ENCODE measurements at regions not wholly inside any gene's neighbourhood (a gene's known extent, or its start where the extent isn't known, plus 50 kb on each side); places are given as distances from the start of the nearest gene placed in this dataset.
A peak's percentile ranks its signal among the peaks of the same experiment; 100 is the strongest.

GRCh38 chr1:8120693-8121260 lies 94.7 kb upstream of the ERRFI1 start (continued):
- TF ChIP-seq, protein P1, sequence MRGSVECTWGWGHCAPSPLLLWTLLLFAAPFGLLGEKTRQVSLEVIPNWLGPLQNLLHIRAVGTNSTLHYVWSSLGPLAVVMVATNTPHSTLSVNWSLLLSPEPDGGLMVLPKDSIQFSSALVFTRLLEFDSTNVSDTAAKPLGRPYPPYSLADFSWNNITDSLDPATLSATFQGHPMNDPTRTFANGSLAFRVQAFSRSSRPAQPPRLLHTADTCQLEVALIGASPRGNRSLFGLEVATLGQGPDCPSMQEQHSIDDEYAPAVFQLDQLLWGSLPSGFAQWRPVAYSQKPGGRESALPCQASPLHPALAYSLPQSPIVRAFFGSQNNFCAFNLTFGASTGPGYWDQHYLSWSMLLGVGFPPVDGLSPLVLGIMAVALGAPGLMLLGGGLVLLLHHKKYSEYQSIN (CRISPR knock-in tag; IDR thresholded peaks at IDR 0.05; ENCODE audit: borderline replicate concordance): no peak
- TF ChIP-seq ZNF597 (CRISPR knock-in tag; IDR thresholded peaks at IDR 0.05): no peak
- peak; percentile 91 for TF ChIP-seq TEAD3 (CRISPR knock-in tag; optimal IDR thresholded peaks at IDR 0.05; ENCODE audit: borderline replicate concordance)
- no peak; the same call in 1 of the 2 replicates for TF ChIP-seq MTA1 (CRISPR knock-in tag; IDR thresholded peaks at IDR 0.05; ENCODE audit: borderline replicate concordance)
- TF ChIP-seq, protein P2, sequence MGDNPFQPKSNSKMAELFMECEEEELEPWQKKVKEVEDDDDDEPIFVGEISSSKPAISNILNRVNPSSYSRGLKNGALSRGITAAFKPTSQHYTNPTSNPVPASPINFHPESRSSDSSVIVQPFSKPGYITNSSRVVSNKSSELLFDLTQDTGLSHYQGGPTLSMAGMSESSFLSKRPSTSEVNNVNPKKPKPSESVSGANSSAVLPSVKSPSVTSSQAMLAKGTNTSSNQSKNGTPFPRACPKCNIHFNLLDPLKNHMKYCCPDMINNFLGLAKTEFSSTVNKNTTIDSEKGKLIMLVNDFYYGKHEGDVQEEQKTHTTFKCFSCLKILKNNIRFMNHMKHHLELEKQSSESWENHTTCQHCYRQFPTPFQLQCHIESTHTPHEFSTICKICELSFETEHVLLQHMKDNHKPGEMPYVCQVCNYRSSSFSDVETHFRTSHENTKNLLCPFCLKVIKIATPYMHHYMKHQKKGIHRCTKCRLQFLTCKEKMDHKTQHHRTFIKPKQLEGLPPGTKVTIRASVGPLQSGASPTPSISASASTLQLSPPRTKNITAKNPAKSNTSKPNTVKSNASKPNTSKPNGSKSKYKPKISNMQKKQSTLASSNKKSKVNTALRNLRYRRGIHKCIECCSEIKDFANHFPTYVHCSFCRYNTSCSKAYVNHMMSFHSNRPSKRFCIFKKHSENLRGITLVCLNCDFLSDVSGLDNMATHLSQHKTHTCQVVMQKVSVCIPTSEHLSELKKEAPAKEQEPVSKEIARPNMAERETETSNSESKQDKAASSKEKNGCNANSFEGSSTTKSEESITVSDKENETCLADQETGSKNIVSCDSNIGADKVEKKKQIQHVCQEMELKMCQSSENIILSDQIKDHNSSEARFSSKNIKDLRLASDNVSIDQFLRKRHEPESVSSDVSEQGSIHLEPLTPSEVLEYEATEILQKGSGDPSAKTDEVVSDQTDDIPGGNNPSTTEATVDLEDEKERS (CRISPR knock-in tag; IDR thresholded peaks at IDR 0.05): peak; percentile 79; the same call in 1 of the 2 replicates
- 0 out of 2 replicates have a peak, but pooled peaks have one; percentile 53 for TF ChIP-seq ETV6 (CRISPR knock-in tag; conservative IDR thresholded peaks at IDR 0.05)
- TF ChIP-seq NFRKB (IDR thresholded peaks at IDR 0.05): no peak
- no peak for TF ChIP-seq NFE2L2 (IDR thresholded peaks at IDR 0.05; ENCODE audit: low read length)
- peak; percentile 72; the same call in 1 of the 2 replicates for TF ChIP-seq FOXK1 (CRISPR knock-in tag; IDR thresholded peaks at IDR 0.05; ENCODE audit: borderline replicate concordance, low read depth)
- TF ChIP-seq, protein P3, sequence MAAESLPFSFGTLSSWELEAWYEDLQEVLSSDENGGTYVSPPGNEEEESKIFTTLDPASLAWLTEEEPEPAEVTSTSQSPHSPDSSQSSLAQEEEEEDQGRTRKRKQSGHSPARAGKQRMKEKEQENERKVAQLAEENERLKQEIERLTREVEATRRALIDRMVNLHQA (CRISPR knock-in tag; IDR thresholded peaks at IDR 0.05): no peak
- TF ChIP-seq KDM3A (CRISPR knock-in tag; IDR thresholded peaks at IDR 0.05; ENCODE audit: low read depth): 0 out of 2 replicates have a peak, but pooled peaks have one; percentile 34
- TF ChIP-seq NFIB (CRISPR knock-in tag; IDR thresholded peaks at IDR 0.05; ENCODE audit: borderline replicate concordance): no peak
- no peak for TF ChIP-seq PCBP1 (IDR thresholded peaks at IDR 0.05; ENCODE audit: borderline replicate concordance, low read depth, low read length)
- no peak for TF ChIP-seq ZFP62 (CRISPR knock-in tag; IDR thresholded peaks at IDR 0.05)
- TF ChIP-seq ZNF746 (CRISPR knock-in tag; IDR thresholded peaks at IDR 0.05): 0 out of 2 replicates have a peak, but pooled peaks have one; percentile 27
- no peak for TF ChIP-seq MIER3 (CRISPR knock-in tag; IDR thresholded peaks at IDR 0.05; ENCODE audit: borderline replicate concordance)
- TF ChIP-seq PITX1 (CRISPR knock-in tag; IDR thresholded peaks at IDR 0.05): peak; percentile 65; the same call in 1 of the 2 replicates
- TF ChIP-seq REXO4 (CRISPR knock-in tag; IDR thresholded peaks at IDR 0.05; ENCODE audit: borderline replicate concordance): no peak
- no peak for TF ChIP-seq EZH2 (conservative IDR thresholded peaks at IDR 0.05; ENCODE audit: low read depth, low read length)
- no peak for TF ChIP-seq PRDM4 (CRISPR knock-in tag; IDR thresholded peaks at IDR 0.05; ENCODE audit: borderline replicate concordance)
- no peak for TF ChIP-seq ZBTB8A (CRISPR knock-in tag; IDR thresholded peaks at IDR 0.05; ENCODE audit: borderline replicate concordance, low read depth)
- TF ChIP-seq FOXA3 (CRISPR knock-in tag; IDR thresholded peaks at IDR 0.05): peak; percentile 93
- TF ChIP-seq ZFY (CRISPR knock-in tag; IDR thresholded peaks at IDR 0.05): no peak
- no peak; the same call in 1 of the 2 replicates for TF ChIP-seq RXRA (CRISPR knock-in tag; IDR thresholded peaks at IDR 0.05)
